ENCODE measurements at regions not wholly inside any gene's neighbourhood (a gene's known extent, or its start where the extent isn't known, plus 50 kb on each side); places are given as distances from the start of the nearest gene placed in this dataset.

DNA sequence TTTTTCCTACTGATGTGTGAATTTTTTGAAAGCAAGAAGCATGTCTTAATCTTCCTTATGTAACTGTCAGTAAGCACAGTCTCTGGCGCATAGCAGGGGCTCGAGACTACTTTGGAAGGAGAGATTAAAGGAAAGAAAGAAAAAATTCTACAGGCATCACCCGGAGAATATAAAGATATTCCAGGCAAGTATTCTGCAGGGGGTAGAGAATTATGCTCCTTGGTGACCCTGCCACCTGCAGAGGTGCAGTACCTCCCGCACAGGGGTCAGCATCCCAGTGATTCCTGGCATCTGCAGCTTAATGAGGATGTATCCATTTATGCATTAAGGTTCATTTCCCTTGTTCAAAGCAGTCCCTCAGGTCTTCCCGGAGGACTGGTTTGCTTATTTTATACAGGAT lies 87.6 kb upstream of the WLS start:
- no peaks in the 10 kb centered on the region for H3K36me3 ChIP-seq (ENCODE audit: control insufficient read depth, insufficient read depth, low read length, severe bottlenecking)
- H3K4me1 ChIP-seq (ENCODE audit: control insufficient read depth, insufficient read depth, low read length) = peaks cover 26% of the 10 kb centered on the region
- H3K9ac ChIP-seq (ENCODE audit: low read length) = no peak overlapping the region
- no peak for DNase-seq (ENCODE audit: low read depth)
- H3K9me3 ChIP-seq (ENCODE audit: control insufficient read depth, low read length) = no peaks in the 10 kb centered on the region
- H3K27me3 ChIP-seq (replicated peaks; ENCODE audit: control insufficient read depth, insufficient read depth, low read length) = no peaks in the 10 kb centered on the region
- no peak overlapping the region for H3K4me3 ChIP-seq (ENCODE audit: low read length)

DNA sequence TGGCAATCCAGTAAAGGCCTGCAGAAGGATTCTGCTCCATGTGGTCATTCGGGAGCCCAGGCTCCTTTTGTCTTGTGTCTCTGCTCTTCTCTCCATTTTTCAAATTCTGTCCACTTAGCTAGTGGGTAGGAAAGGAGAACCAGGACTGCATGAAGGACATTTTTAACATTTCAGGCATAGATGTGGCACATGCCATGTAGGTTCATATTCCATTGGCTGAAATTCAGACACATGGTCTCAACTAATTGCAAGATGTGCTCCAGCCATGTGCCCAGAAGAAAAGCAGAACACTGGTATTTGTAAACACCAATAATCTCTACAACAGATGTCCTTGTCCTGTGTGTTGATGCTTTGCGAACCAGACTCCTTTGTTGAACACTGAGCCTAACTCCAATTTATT lies 85.2 kb upstream of the WLS start:
- H3K4me3 ChIP-seq (ENCODE audit: low read length) = no peak overlapping the region
- H3K4me1 ChIP-seq (ENCODE audit: control insufficient read depth, insufficient read depth, low read length) = peaks cover 12% of the 10 kb centered on the region
- no peak overlapping the region for H3K9ac ChIP-seq (ENCODE audit: low read length)
- no peaks in the 10 kb centered on the region for H3K9me3 ChIP-seq (ENCODE audit: control insufficient read depth, low read length)
- DNase-seq (ENCODE audit: low read depth) = no peak
- no peaks in the 10 kb centered on the region for H3K27me3 ChIP-seq (replicated peaks; ENCODE audit: control insufficient read depth, insufficient read depth, low read length)
- no peaks in the 10 kb centered on the region for H3K36me3 ChIP-seq (ENCODE audit: control insufficient read depth, insufficient read depth, low read length, severe bottlenecking)

DNA sequence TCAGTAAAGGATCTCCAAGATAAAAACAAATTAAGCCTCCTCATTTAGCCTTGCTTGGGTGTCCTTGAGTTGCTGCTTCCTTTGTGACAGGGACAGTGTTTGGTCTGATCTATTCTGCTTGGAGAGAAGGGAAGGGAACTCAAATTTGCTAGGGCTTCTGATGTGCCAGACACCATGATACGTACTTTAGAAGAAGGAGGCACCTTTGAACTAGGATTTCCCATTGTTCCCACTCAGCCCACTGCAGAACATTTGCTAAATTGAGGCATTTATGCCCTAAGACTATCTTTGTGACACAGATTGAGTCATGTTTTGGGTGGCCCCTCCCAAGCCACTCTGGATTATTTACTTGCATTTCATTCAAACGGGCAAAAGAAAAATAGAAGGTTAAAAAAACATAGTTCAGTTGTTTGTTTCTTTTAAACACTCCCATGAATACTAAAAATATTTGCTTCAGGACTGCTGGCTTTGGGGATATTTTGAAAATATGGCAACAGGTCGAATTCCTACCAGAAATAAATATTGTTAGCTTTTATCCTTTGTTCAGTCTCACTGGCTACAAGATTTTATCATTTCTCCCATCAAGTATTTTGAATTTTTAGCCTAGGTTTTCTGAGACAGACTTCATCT lies 81.9 kb upstream of the WLS start:
- Histone ChIP-seq H3K4me1 (ENCODE audit: control insufficient read depth, insufficient read depth, low read length) (peaks cover 6% of the 10 kb centered on the region), H3K36me3 (ENCODE audit: control insufficient read depth, insufficient read depth, low read length, severe bottlenecking) (no peaks in the 10 kb centered on the region), H3K27me3 (replicated peaks; ENCODE audit: control insufficient read depth, insufficient read depth, low read length) (no peaks in the 10 kb centered on the region), H3K9me3 (ENCODE audit: control insufficient read depth, low read length) (no peaks in the 10 kb centered on the region), H3K4me3 (ENCODE audit: low read length) (no peak overlapping the region), H3K9ac (ENCODE audit: low read length) (no peak overlapping the region)
- peak; percentile 68 for DNase-seq (ENCODE audit: low read depth)

DNA sequence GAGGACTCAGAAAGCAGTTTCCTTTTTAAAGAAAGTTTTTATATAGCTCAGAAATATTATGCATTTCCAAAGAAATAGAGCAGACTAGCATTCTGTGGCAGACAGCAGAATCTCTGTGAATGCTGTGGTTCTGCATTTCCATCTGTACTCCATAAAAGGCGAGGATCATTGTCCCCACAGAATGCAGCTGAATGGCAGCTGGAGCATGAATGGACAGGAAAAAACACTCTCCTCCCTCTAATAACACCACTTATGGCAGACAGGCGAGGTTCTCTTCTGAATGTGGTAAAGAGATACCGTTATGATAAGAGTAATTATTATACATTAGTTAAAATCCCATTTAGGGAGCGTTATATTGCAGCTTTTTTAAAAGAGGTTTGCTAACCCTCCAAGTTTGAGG lies 81.4 kb upstream of the WLS start:
- peaks cover 6% of the 10 kb centered on the region for H3K4me1 ChIP-seq (ENCODE audit: control insufficient read depth, insufficient read depth, low read length)
- H3K9me3 ChIP-seq (ENCODE audit: control insufficient read depth, low read length) = no peaks in the 10 kb centered on the region
- no peak for DNase-seq (ENCODE audit: low read depth)
- no peak overlapping the region for H3K9ac ChIP-seq (ENCODE audit: low read length)
- H3K27me3 ChIP-seq (replicated peaks; ENCODE audit: control insufficient read depth, insufficient read depth, low read length) = no peaks in the 10 kb centered on the region
- no peak overlapping the region for H3K4me3 ChIP-seq (ENCODE audit: low read length)
- no peaks in the 10 kb centered on the region for H3K36me3 ChIP-seq (ENCODE audit: control insufficient read depth, insufficient read depth, low read length, severe bottlenecking)

DNA sequence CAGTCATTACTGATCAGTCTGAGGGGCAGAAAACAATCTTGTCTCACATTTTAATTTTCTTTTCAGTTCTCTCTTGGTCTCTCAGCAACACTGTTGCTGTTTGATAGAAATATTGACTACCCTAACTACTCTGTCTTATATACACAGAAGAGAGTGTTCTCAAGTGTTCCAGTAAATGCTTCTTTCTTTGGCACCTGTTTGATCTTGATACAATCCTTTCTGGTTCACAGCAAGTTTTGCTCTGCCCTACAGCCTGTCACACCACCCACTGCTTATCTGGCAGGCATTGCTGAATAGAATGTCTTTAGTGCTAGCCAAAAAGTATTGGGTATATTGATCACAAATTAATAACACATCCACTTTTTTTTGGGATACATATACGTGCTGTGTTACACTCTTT lies 75.7 kb upstream of the WLS start:
- Histone ChIP-seq H3K36me3 (ENCODE audit: control insufficient read depth, insufficient read depth, low read length, severe bottlenecking) (no peaks in the 10 kb centered on the region), H3K27me3 (replicated peaks; ENCODE audit: control insufficient read depth, insufficient read depth, low read length) (peaks cover 4% of the 10 kb centered on the region), H3K4me3 (ENCODE audit: low read length) (no peak overlapping the region), H3K9me3 (ENCODE audit: control insufficient read depth, low read length) (no peaks in the 10 kb centered on the region), H3K9ac (ENCODE audit: low read length) (no peak overlapping the region), H3K4me1 (ENCODE audit: control insufficient read depth, insufficient read depth, low read length) (peaks cover 5% of the 10 kb centered on the region)
- no peak for DNase-seq (ENCODE audit: low read depth)

DNA sequence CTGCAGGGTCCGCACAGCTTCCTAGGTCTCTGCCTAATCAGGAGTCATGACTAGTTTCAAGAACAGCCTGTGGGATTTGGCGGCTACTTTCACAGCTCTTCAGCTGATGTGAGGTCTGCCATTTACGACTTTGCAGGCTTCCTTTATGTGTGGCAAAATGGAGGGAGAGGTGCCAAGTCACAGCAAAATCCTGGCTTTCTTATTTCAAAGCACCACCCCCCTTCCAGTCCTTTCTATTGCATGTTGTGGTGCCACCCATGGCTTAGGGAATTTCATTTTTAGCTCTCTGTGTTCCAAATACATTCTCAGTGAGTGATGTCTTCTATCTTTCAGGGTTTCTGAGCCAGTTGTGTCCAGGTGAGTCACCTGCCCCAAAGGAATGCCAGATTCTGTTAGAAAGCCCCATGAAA lies 75.1 kb upstream of the WLS start:
- no peaks in the 10 kb centered on the region for H3K36me3 ChIP-seq (ENCODE audit: control insufficient read depth, insufficient read depth, low read length, severe bottlenecking)
- no peak overlapping the region for H3K9ac ChIP-seq (ENCODE audit: low read length)
- no peak for DNase-seq (ENCODE audit: low read depth)
- H3K4me1 ChIP-seq (ENCODE audit: control insufficient read depth, insufficient read depth, low read length) = peaks cover 5% of the 10 kb centered on the region
- H3K27me3 ChIP-seq (replicated peaks; ENCODE audit: control insufficient read depth, insufficient read depth, low read length) = peaks cover 4% of the 10 kb centered on the region
- no peaks in the 10 kb centered on the region for H3K9me3 ChIP-seq (ENCODE audit: control insufficient read depth, low read length)
- no peak overlapping the region for H3K4me3 ChIP-seq (ENCODE audit: low read length)

DNA sequence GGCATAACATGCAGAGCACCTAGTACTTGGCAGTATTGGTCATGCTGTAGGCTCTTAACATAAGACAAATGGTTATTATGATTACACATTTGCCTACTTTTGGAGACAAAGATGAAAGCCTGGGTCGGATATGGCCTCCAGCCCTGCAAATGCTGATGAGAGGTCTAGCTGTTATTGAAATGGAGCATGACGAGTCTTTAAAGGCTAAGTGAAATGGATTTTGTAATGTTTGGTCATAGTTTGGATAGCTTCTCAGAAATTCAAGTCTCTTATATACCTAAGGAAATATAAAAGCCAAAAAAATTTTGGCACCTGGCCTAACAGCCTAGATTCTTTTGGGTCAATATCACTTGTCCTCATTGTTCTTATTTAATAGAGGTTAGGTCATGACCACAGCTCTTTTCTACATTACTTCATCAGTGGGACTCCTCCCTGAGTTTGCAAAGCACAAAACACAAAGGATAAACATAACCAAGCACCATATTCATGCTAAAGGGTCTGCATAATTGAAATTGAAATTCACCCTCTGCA lies 69.2 kb upstream of the WLS start:
- Histone ChIP-seq H3K4me3 (ENCODE audit: low read length) (no peak overlapping the region), H3K9me3 (ENCODE audit: control insufficient read depth, low read length) (no peaks in the 10 kb centered on the region), H3K4me1 (ENCODE audit: control insufficient read depth, insufficient read depth, low read length) (no peaks in the 10 kb centered on the region), H3K27me3 (replicated peaks; ENCODE audit: control insufficient read depth, insufficient read depth, low read length) (peaks cover 4% of the 10 kb centered on the region), H3K36me3 (ENCODE audit: control insufficient read depth, insufficient read depth, low read length, severe bottlenecking) (no peaks in the 10 kb centered on the region), H3K9ac (ENCODE audit: low read length) (no peak overlapping the region)
- DNase-seq (ENCODE audit: low read depth) = peak; percentile 53

DNA sequence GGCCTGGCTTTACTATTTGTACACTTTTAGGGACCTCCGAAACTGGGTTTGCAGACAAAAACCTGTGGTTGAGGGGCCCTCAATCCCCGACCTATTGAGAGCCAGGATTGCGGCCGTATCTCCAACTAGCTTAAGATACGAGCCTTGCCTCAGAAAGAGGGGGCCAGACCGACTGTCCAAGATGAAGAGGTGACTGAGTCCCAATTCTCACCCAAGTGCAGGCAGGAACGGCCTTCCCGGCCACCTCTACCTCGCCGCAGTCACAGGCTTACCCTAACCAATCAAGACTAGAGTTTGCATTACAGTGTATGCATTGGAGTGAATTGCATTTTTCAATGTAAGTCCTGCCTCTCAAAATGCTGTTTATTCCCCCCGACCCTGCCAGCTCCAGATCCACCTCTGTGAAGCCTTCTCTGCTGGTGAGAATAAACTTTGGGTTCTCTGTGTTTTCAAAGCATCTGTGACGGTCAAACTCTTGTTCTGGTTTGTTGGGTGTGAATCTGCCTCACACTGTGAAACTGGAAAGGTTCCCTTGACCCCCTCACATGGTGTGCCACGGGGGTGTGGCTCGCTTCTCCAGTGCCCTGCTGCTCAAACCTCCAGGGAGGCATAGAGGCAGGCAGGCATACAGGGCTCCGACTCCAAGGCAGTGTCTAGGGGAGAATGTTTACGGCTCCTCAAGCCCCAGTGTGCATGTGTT lies 62.2 kb upstream of the WLS start:
- Histone ChIP-seq H3K27me3 (replicated peaks; ENCODE audit: control insufficient read depth, insufficient read depth, low read length) (no peaks in the 10 kb centered on the region), H3K9ac (ENCODE audit: low read length) (no peak overlapping the region), H3K36me3 (ENCODE audit: control insufficient read depth, insufficient read depth, low read length, severe bottlenecking) (no peaks in the 10 kb centered on the region), H3K9me3 (ENCODE audit: control insufficient read depth, low read length) (no peaks in the 10 kb centered on the region), H3K4me1 (ENCODE audit: control insufficient read depth, insufficient read depth, low read length) (peaks cover 19% of the 10 kb centered on the region), H3K4me3 (ENCODE audit: low read length) (no peak overlapping the region)
- no peak for DNase-seq (ENCODE audit: low read depth)

DNA sequence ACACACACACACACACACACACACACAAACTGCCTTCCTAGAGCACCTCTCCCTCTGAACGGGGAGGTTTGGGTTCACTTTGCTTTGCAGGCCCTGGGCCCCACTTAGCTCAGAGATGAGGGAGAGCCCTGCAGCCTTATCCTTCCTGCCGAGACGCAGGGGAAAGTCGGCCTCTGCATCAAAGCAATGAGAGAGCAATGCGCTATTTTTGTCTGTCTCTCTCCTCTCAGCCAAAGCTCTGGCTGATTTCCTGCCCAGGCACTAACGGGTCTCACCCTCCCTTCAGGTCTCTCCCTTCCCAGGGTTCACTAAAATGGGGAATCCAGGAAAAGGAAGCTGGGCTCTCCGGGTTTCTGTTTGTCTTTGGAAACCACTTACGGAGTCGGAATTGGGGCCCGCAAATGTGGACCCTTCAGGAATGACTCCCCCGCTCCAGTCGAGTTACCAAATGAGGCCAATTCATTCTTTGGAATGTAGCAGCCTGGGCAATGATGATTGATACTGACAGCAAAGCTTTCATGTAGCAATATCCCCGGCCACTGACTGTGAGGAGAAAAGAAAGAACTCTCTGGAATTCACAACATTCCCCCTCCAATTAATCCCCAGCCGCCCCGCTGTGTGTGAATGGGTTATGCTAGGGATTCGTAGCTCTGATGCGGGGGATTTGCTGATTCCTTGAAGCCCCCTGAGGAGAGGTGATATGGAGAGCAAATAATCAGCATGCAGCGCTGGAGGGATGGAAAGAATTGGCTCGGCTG lies 61.5 kb upstream of the WLS start:
- DNase-seq (ENCODE audit: low read depth) = peak; percentile 89
- Histone ChIP-seq H3K9me3 (ENCODE audit: control insufficient read depth, low read length) (no peaks in the 10 kb centered on the region), H3K4me1 (ENCODE audit: control insufficient read depth, insufficient read depth, low read length) (peaks cover 19% of the 10 kb centered on the region), H3K36me3 (ENCODE audit: control insufficient read depth, insufficient read depth, low read length, severe bottlenecking) (no peaks in the 10 kb centered on the region), H3K9ac (ENCODE audit: low read length) (no peak overlapping the region), H3K4me3 (ENCODE audit: low read length) (no peak overlapping the region), H3K27me3 (replicated peaks; ENCODE audit: control insufficient read depth, insufficient read depth, low read length) (no peaks in the 10 kb centered on the region)

DNA sequence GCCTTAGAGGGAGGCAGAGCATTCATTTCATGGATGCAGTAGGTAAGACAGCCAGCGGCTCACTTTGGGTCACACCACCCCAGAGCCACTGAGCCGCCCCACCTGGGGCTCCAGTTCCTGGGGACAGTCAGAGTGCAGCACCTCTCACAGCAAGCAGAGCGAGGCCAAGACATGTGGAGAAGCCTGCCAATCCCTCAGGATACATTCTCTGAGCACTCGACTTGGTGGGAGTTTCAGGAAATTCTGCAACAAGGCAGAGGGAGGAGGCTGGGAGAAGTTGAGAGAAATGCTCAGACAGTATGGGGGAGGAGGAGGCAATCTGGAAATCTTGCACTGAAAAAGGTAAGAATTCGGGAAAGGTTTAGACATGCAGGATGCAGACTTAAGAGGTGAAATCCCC lies 60.8 kb upstream of the WLS start:
- H3K4me3 ChIP-seq (ENCODE audit: low read length) = no peak overlapping the region
- H3K4me1 ChIP-seq (ENCODE audit: control insufficient read depth, insufficient read depth, low read length) = peaks cover 19% of the 10 kb centered on the region
- no peaks in the 10 kb centered on the region for H3K36me3 ChIP-seq (ENCODE audit: control insufficient read depth, insufficient read depth, low read length, severe bottlenecking)
- no peaks in the 10 kb centered on the region for H3K9me3 ChIP-seq (ENCODE audit: control insufficient read depth, low read length)
- no peaks in the 10 kb centered on the region for H3K27me3 ChIP-seq (replicated peaks; ENCODE audit: control insufficient read depth, insufficient read depth, low read length)
- no peak overlapping the region for H3K9ac ChIP-seq (ENCODE audit: low read length)
- DNase-seq (ENCODE audit: low read depth) = peak; percentile 21

DNA sequence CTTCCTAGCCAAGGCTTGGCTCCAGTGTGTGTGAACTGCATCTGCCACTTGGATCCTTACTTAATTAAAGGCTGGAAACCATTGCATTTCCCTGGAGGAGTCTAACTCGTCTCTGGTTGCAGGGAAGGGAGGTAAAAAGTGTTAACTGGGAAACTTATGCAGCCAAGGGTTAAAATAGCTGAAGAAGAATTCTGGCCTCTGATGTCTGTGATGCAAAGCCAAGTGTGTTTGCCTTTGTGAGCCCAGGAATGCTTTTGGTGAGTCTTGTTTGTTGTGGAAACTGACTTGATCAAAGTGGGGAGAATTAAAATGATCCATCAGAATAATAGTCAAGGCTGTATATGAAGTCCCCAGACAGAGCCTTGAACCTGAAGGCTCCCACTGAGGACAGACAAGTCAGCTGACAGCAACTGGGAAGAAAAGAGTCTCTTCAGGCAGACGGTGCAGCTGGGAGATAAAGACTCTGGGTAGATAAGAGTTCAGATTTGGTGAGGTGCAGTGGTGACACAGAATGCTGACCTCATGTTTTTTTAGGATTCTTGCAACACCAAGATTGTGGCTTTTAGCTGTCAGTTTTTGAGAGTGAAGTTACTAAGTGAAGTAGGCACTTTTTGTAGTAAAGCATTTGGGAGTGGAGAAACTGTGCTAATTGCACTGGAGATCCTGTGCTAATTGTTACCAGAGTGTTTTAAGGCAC lies 59.5 kb upstream of the WLS start:
- DNase-seq (ENCODE audit: low read depth) = peak; percentile 56
- Histone ChIP-seq H3K9ac (ENCODE audit: low read length) (no peak overlapping the region), H3K36me3 (ENCODE audit: control insufficient read depth, insufficient read depth, low read length, severe bottlenecking) (no peaks in the 10 kb centered on the region), H3K4me3 (ENCODE audit: low read length) (no peak overlapping the region), H3K9me3 (ENCODE audit: control insufficient read depth, low read length) (no peaks in the 10 kb centered on the region), H3K27me3 (replicated peaks; ENCODE audit: control insufficient read depth, insufficient read depth, low read length) (no peaks in the 10 kb centered on the region), H3K4me1 (ENCODE audit: control insufficient read depth, insufficient read depth, low read length) (peaks cover 23% of the 10 kb centered on the region)
